Parathyroid adenoma (tissue), 2 donors: ENCODE measurements at regions not wholly inside any gene's neighbourhood (a gene's known extent, or its start where the extent isn't known, plus 50 kb on each side); places are given as distances from the start of the nearest gene placed in this dataset.

Experiments used
- H2AFZ ChIP-seq: fragments of 300-600 bp; sonication (generic); one replicate; pipeline ENCODE4 v1.7.0; 2017; ENCODE audit warnings: antibody characterized with exemption, mild to moderate bottlenecking
- H3K27ac ChIP-seq: fragments of 300-600 bp; sonication (generic); one replicate; pipeline ENCODE4 v1.7.0; 2017
- H3K27me3 ChIP-seq: fragments of 300-600 bp; sonication (generic); one replicate; pipeline ENCODE4 v1.7.0; 2017; ENCODE audit warnings: low read length; ENCODE audit not compliant: control insufficient read depth, insufficient read depth
- H3K36me3 ChIP-seq: fragments of 300-600 bp; sonication (generic); one replicate; pipeline ENCODE4 v1.7.0; 2017; ENCODE audit warnings: low read length; ENCODE audit not compliant: control insufficient read depth, insufficient read depth
- H3K4me1 ChIP-seq: fragments of 300-600 bp; sonication (generic); one replicate; pipeline ENCODE4 v1.7.0; 2017; ENCODE audit warnings: control low read depth
- H3K4me2 ChIP-seq: fragments of 300-600 bp; sonication (generic); one replicate; pipeline ENCODE4 v1.7.0; 2017; ENCODE audit warnings: low read length
- H3K4me3 ChIP-seq: fragments of 300-600 bp; sonication (generic); one replicate; pipeline ENCODE4 v1.7.0; 2017; ENCODE audit warnings: low read depth, low read length
- H3K79me2 ChIP-seq: fragments of 300-600 bp; sonication (generic); one replicate; pipeline ENCODE4 v1.7.0; 2017; ENCODE audit warnings: control low read depth
- H3K9ac ChIP-seq: fragments of 300-600 bp; sonication (generic); one replicate; pipeline ENCODE4 v1.7.0; 2017; ENCODE audit warnings: mild to moderate bottlenecking
- H3K9me3 ChIP-seq: fragments of 300-600 bp; sonication (generic); one replicate; pipeline ENCODE4 v1.7.0; 2017; ENCODE audit warnings: low read length; ENCODE audit not compliant: control insufficient read depth
- CTCF ChIP-seq: fragments of 300-600 bp; sonication (generic); IDR thresholded peaks from one replicate; pipeline ENCODE4 v1.7.0; 2017; ENCODE audit warnings: antibody characterized with exemption, mild to moderate bottlenecking
- donor health status: primary hyperparathyroidism.

GRCh38 chr10:31173752-31174151 is 142.1 kb upstream of the ZNF438 start:
- Histone ChIP-seq H3K9ac (no peak overlapping the region), H3K4me1 (no peaks in the 10 kb centered on the region), H3K4me3 (no peak overlapping the region), H3K27me3 (no peaks in the 10 kb centered on the region), H3K79me2 (no peaks in the 10 kb centered on the region), H3K27ac (no peak overlapping the region), H3K4me2 (no peak overlapping the region), H3K9me3 (no peaks in the 10 kb centered on the region), H2AFZ (no peak overlapping the region), H3K36me3 (no peaks in the 10 kb centered on the region)
- TF ChIP-seq CTCF: no peak

GRCh38 chr10:31179091-31179680 is 139.8 kb upstream of the ZEB1 start:
- Histone ChIP-seq H3K9me3 (no peaks in the 10 kb centered on the region), H3K27ac (no peak overlapping the region), H3K4me3 (no peak overlapping the region), H3K4me2 (no peak overlapping the region), H3K4me1 (no peaks in the 10 kb centered on the region), H2AFZ (no peak overlapping the region), H3K79me2 (no peaks in the 10 kb centered on the region), H3K27me3 (no peaks in the 10 kb centered on the region), H3K9ac (no peak overlapping the region), H3K36me3 (no peaks in the 10 kb centered on the region)
- no peak for TF ChIP-seq CTCF

- Histone ChIP-seq H3K27ac (no peak overlapping the region), H3K4me2 (no peak overlapping the region), H3K4me1 (no peaks in the 10 kb centered on the region), H3K4me3 (no peak overlapping the region), H3K79me2 (no peaks in the 10 kb centered on the region), H2AFZ (no peak overlapping the region), H3K36me3 (no peaks in the 10 kb centered on the region), H3K27me3 (no peaks in the 10 kb centered on the region), H3K9me3 (no peaks in the 10 kb centered on the region), H3K9ac (no peak overlapping the region)
- no peak for TF ChIP-seq CTCF
Observed at GRCh38 chr10:31186225-31187000, 132.6 kb upstream of the ZEB1 start.

GRCh38 chr10:31187182-31187581 is 131.8 kb upstream of the ZEB1 start:
- no peaks in the 10 kb centered on the region for H3K4me1 ChIP-seq
- H3K4me3 ChIP-seq: no peak overlapping the region
- H3K36me3 ChIP-seq: no peaks in the 10 kb centered on the region
- no peak overlapping the region for H2AFZ ChIP-seq
- no peak overlapping the region for H3K9ac ChIP-seq
- H3K27me3 ChIP-seq: no peaks in the 10 kb centered on the region
- no peak overlapping the region for H3K27ac ChIP-seq
- H3K79me2 ChIP-seq: no peaks in the 10 kb centered on the region
- TF ChIP-seq CTCF: no peak
- no peaks in the 10 kb centered on the region for H3K9me3 ChIP-seq
- no peak overlapping the region for H3K4me2 ChIP-seq
